HepG2 (cell line): ENCODE measurements at regions not wholly inside any gene's neighbourhood (a gene's known extent, or its start where the extent isn't known, plus 50 kb on each side); places are given as distances from the start of the nearest gene placed in this dataset.

Source experiments
- JUNB ChIP-seq: sonication (generic); formaldehyde crosslinking; IDR thresholded peaks from 2 replicates; pipeline ENCODE4 v1.8.0; 2022; ENCODE audit warnings: missing genetic modification reagents, mild to moderate bottlenecking, borderline replicate concordance
- POLR2AphosphoS5 ChIP-seq: IDR thresholded peaks from 2 replicates; pipeline ENCODE4 v1.6.1; 2012; ENCODE audit warnings: low read depth, low read length
- RFX5 ChIP-seq: IDR thresholded peaks from 2 replicates; pipeline ENCODE4 v1.6.1; 2011; ENCODE audit warnings: low read depth, low read length, improper control_type of control experiment
- SP1 ChIP-seq, 2 experiments: fragments of 450-650 bp in 1 of 2; sonication (generic) in 1 of 2; formaldehyde crosslinking in 1 of 2; IDR thresholded peaks; 2 replicates each; pipeline versions ENCODE4 v1.4.0 to v1.6.1; 2016 to 2020; ENCODE audit warnings: missing genetic modification reagents in 1 of 2
- ZFP90 ChIP-seq: sonication (generic); formaldehyde crosslinking; IDR thresholded peaks from 2 replicates; pipeline ENCODE4 v1.8.0; 2022; ENCODE audit warnings: missing genetic modification reagents, mild to moderate bottlenecking, inconsistent platforms, borderline replicate concordance
- ZFX ChIP-seq: sonication (generic); formaldehyde crosslinking; IDR thresholded peaks from 2 replicates; pipeline ENCODE4 v1.4.0; 2020; ENCODE audit warnings: mild to moderate bottlenecking, low read depth, missing genetic modification reagents, moderate library complexity
- ZNF350 ChIP-seq: sonication (generic); formaldehyde crosslinking; IDR thresholded peaks from 2 replicates; pipeline ENCODE4 v1.4.0; 2020; ENCODE audit warnings: mild to moderate bottlenecking, low read depth, missing genetic modification reagents, borderline replicate concordance
- ZNF674 ChIP-seq: sonication (generic); formaldehyde crosslinking; IDR thresholded peaks from 2 replicates; pipeline ENCODE4 v1.5.0; 2020; ENCODE audit warnings: low read depth, mild to moderate bottlenecking, missing genetic modification reagents
- TF ChIP-seq, protein P1 (sequence below): sonication (generic); formaldehyde crosslinking; IDR thresholded peaks from 2 replicates; pipeline ENCODE4 v1.5.1; 2020; ENCODE audit warnings: mild to moderate bottlenecking, missing genetic modification reagents, borderline replicate concordance
- TF ChIP-seq, protein P2 (sequence below): sonication (generic); formaldehyde crosslinking; IDR thresholded peaks from 2 replicates; pipeline ENCODE4 v1.5.0; 2020; ENCODE audit warnings: mild to moderate bottlenecking, missing genetic modification reagents
- TF ChIP-seq, protein P3 (sequence below): sonication (generic); formaldehyde crosslinking; IDR thresholded peaks from 2 replicates; pipeline ENCODE4 v1.5.0; 2020; ENCODE audit warnings: mild to moderate bottlenecking, missing genetic modification reagents, moderate library complexity
- TF ChIP-seq, protein P4 (sequence below): sonication (generic); formaldehyde crosslinking; conservative IDR thresholded peaks from 2 replicates; pipeline ENCODE4 v1.8.1; 2023; ENCODE audit warnings: missing genetic modification reagents

DNA sequence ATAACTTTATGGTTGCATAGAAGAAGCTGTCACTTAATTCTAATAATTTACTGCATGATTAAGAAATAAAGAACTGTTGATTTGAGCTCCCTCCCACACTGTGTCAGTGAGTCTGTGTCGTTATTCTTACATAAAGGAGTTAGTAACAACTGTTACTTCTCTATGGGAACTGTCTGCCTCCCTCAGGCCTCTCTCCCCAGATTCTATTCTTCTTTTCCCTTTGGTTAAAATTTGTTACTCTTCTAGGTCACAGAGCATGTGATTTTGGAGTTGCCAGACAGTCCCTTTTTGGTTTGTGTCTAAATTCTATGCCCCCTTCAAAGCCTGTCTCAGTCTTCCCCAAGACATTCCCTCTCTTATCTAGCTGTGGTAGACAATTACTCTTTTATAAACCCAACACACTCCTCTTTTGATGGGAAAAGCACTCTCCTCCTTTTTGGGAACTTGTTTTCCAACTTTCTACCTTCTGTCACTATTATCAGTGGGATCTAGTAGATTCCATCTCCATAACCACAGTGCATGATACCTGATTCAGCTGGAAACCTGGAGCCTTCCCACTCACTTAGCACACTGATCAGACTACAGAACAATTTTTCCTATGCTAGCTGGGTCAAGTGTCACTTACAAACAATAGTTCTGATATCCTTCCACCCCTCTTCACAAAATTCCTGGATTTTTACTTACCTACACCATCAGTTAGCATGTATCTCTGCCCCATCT, 422.1 kb upstream of the TGFBR2 start:
- TF ChIP-seq, protein P1, sequence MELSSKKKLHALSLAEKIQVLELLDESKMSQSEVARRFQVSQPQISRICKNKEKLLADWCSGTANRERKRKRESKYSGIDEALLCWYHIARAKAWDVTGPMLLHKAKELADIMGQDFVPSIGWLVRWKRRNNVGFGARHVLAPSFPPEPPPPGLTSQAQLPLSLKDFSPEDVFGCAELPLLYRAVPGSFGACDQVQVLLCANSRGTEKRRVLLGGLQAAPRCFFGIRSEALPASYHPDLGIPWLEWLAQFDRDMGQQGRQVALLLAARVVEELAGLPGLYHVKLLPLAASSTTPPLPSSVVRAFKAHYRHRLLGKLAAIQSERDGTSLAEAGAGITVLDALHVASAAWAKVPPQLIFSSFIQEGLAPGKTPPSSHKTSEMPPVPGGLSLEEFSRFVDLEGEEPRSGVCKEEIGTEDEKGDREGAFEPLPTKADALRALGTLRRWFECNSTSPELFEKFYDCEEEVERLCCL (CRISPR knock-in tag) = no peak
- TF ChIP-seq, protein P2, sequence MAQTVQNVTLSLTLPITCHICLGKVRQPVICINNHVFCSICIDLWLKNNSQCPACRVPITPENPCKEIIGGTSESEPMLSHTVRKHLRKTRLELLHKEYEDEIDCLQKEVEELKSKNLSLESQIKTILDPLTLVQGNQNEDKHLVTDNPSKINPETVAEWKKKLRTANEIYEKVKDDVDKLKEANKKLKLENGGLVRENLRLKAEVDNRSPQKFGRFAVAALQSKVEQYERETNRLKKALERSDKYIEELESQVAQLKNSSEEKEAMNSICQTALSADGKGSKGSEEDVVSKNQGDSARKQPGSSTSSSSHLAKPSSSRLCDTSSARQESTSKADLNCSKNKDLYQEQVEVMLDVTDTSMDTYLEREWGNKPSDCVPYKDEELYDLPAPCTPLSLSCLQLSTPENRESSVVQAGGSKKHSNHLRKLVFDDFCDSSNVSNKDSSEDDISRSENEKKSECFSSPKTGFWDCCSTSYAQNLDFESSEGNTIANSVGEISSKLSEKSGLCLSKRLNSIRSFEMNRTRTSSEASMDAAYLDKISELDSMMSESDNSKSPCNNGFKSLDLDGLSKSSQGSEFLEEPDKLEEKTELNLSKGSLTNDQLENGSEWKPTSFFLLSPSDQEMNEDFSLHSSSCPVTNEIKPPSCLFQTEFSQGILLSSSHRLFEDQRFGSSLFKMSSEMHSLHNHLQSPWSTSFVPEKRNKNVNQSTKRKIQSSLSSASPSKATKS (CRISPR knock-in tag) = no peak
- TF ChIP-seq ZNF350 (CRISPR knock-in tag) = no peak
- no peak for TF ChIP-seq SP1 (IDR thresholded peaks at IDR 0.05)
- TF ChIP-seq SP1 (CRISPR knock-in tag; IDR thresholded peaks at IDR 0.05) = no peak
- TF ChIP-seq, protein P3, sequence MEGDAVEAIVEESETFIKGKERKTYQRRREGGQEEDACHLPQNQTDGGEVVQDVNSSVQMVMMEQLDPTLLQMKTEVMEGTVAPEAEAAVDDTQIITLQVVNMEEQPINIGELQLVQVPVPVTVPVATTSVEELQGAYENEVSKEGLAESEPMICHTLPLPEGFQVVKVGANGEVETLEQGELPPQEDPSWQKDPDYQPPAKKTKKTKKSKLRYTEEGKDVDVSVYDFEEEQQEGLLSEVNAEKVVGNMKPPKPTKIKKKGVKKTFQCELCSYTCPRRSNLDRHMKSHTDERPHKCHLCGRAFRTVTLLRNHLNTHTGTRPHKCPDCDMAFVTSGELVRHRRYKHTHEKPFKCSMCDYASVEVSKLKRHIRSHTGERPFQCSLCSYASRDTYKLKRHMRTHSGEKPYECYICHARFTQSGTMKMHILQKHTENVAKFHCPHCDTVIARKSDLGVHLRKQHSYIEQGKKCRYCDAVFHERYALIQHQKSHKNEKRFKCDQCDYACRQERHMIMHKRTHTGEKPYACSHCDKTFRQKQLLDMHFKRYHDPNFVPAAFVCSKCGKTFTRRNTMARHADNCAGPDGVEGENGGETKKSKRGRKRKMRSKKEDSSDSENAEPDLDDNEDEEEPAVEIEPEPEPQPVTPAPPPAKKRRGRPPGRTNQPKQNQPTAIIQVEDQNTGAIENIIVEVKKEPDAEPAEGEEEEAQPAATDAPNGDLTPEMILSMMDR (CRISPR knock-in tag) = no peak
- TF ChIP-seq ZFX (CRISPR knock-in tag) = no peak
- TF ChIP-seq RFX5 = no peak
- no peak for TF ChIP-seq ZFP90 (CRISPR knock-in tag)
- TF ChIP-seq, protein P4, sequence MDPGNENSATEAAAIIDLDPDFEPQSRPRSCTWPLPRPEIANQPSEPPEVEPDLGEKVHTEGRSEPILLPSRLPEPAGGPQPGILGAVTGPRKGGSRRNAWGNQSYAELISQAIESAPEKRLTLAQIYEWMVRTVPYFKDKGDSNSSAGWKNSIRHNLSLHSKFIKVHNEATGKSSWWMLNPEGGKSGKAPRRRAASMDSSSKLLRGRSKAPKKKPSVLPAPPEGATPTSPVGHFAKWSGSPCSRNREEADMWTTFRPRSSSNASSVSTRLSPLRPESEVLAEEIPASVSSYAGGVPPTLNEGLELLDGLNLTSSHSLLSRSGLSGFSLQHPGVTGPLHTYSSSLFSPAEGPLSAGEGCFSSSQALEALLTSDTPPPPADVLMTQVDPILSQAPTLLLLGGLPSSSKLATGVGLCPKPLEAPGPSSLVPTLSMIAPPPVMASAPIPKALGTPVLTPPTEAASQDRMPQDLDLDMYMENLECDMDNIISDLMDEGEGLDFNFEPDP (CRISPR knock-in tag) = no peak
- no peak for TF ChIP-seq ZNF674 (CRISPR knock-in tag)
- TF ChIP-seq POLR2AphosphoS5 = no peak
- TF ChIP-seq JUNB (CRISPR knock-in tag) = no peak
